Left lung (tissue), 4 donors: ENCODE measurements at regions not wholly inside any gene's neighbourhood (a gene's known extent, or its start where the extent isn't known, plus 50 kb on each side); places are given as distances from the start of the nearest gene placed in this dataset.

Source experiments
- ATAC-seq: fragments of 200-7000 bp; cut with Tn5 transposase; one replicate; pipeline ENCODE4 v1.9.1; 2020; ENCODE audit warnings: moderate library complexity
- DNase-seq, 4 donors: peaks; one replicate each; pipeline ENCODE4 v3.0.0-alpha.2; 2013 to 2020
- H3K27ac ChIP-seq, 2 donors: fragments of 200-600 bp; sonication (generic) in 1 of 2; one replicate each; pipeline versions ENCODE4 v1.5.0 to v1.8.0; 2020 to 2021
- H3K27me3 ChIP-seq, 2 donors: fragments of 200-600 bp; sonication (generic) in 1 of 2; one replicate each; pipeline versions ENCODE4 v1.5.0 to v1.8.0; 2020 to 2021
- H3K36me3 ChIP-seq, 2 donors: fragments of 200-600 bp; sonication (generic) in 1 of 2; one replicate each; pipeline versions ENCODE4 v1.5.0 to v1.8.0; 2020 to 2021
- H3K4me1 ChIP-seq, 2 donors: fragments of 200-600 bp; one replicate each; pipeline ENCODE4 v1.8.0; 2021
- H3K4me3 ChIP-seq, 2 donors: fragments of 200-600 bp; sonication (generic) in 1 of 2; one replicate each; pipeline versions ENCODE4 v1.5.0 to v1.8.0; 2020 to 2021; ENCODE audit warnings: mild to moderate bottlenecking in 1 of 2
- H3K9me3 ChIP-seq, 2 donors: fragments of 200-600 bp; sonication (generic) in 1 of 2; one replicate each; pipeline versions ENCODE4 v1.5.0 to v1.8.0; 2020 to 2021
- intact Hi-C, 2 donors: fragments of 100-400 bp; cut with DNase I; formaldehyde crosslinking; loops; one replicate each; pipeline versions ENCODE4 v1.11.2 to v1.14.2; 2022
- TF ChIP-seq, protein P1 (sequence below), 2 donors: fragments of 200-600 bp; sonication (generic) in 1 of 2; IDR thresholded peaks; one replicate each; pipeline versions ENCODE4 v1.5.0 to v1.8.0; 2021; ENCODE audit warnings: antibody characterized with exemption in 2 of 2
- donor health status: DM: no; HTN: yes; CAD: no.
- donor health status: DM: no; HTN: no; CAD: no.

GRCh38 chr5:4939042-4939781 lies 200.9 kb upstream of the ADAMTS16 start:
- intact Hi-C loops, result no loop called here
- no peak overlapping the region for H3K4me3 ChIP-seq
- peaks cover 0 to 11% of the 10 kb centered on the region in 2 donors for H3K27me3 ChIP-seq
- no peaks in the 10 kb centered on the region for H3K9me3 ChIP-seq
- H3K4me1 ChIP-seq, result no peaks in the 10 kb centered on the region
- DNase-seq (no peak), ATAC-seq (no peak)
- H3K27ac ChIP-seq, result no peak overlapping the region
- no peaks in the 10 kb centered on the region for H3K36me3 ChIP-seq
- TF ChIP-seq, protein P1, sequence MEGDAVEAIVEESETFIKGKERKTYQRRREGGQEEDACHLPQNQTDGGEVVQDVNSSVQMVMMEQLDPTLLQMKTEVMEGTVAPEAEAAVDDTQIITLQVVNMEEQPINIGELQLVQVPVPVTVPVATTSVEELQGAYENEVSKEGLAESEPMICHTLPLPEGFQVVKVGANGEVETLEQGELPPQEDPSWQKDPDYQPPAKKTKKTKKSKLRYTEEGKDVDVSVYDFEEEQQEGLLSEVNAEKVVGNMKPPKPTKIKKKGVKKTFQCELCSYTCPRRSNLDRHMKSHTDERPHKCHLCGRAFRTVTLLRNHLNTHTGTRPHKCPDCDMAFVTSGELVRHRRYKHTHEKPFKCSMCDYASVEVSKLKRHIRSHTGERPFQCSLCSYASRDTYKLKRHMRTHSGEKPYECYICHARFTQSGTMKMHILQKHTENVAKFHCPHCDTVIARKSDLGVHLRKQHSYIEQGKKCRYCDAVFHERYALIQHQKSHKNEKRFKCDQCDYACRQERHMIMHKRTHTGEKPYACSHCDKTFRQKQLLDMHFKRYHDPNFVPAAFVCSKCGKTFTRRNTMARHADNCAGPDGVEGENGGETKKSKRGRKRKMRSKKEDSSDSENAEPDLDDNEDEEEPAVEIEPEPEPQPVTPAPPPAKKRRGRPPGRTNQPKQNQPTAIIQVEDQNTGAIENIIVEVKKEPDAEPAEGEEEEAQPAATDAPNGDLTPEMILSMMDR (IDR thresholded peaks at IDR 0.05), result no peak

DNA sequence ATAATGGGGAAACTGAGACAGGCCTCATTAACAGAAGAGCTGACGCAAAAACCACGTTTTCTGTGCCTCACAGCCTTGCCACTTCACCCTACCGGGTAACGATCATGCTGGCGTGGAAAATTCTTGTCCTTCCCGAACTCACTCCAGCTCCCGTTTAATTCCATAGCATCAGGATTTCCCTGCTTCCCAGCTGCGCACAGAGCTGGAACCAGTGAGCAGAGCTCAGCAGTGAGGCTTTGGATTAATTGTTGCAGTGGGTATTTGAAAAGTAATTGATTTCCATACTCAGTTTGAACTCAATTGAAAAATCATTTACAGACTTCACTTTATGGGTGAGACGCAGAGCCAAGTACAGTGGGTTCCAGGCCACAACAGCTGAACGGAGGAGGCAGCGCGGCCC lies 199.0 kb upstream of the ADAMTS16 start:
- no peak for DNase-seq
- Histone ChIP-seq H3K36me3 (no peaks in the 10 kb centered on the region), H3K4me1 (no peaks in the 10 kb centered on the region), H3K9me3 (no peaks in the 10 kb centered on the region), H3K27ac (no peak overlapping the region), H3K4me3 (no peak overlapping the region), H3K27me3 (peaks cover 0 to 11% of the 10 kb centered on the region in 2 donors)
- TF ChIP-seq, protein P1 (IDR thresholded peaks at IDR 0.05), result no peak
- no peak for ATAC-seq
- intact Hi-C loops, result no loop called here

GRCh38 chr5:4941957-4942830 lies 197.9 kb upstream of the ADAMTS16 start:
- H3K4me1 ChIP-seq, result no peaks in the 10 kb centered on the region
- ATAC-seq (peak; percentile 79), DNase-seq (peak in 1 of 4 donors; percentile 80)
- peaks cover 0 to 11% of the 10 kb centered on the region in 2 donors for H3K27me3 ChIP-seq
- no peak overlapping the region for H3K4me3 ChIP-seq
- TF ChIP-seq, protein P1 (IDR thresholded peaks at IDR 0.05), result peak; percentile 76 to 85
- no peaks in the 10 kb centered on the region for H3K36me3 ChIP-seq
- H3K27ac ChIP-seq, result no peak overlapping the region
- no peaks in the 10 kb centered on the region for H3K9me3 ChIP-seq
- intact Hi-C loops, result no loop called here

DNA sequence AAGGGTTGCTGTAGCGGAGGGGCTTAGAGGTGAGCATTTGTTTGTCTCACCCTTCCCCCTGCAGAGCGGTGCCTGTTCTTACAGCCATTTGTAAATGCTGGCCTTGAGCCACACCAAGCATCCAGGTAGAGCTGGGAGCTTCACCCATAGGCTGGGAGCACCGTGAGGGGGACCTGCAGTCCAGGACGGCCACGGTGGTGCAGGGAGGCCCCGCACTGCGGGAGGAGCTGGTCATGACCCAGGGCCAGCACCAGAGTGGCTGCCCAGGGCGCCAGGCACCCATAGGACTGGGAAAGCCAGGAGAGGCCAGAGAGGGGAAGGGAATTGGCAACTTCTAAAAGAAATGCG lies 197.3 kb upstream of the ADAMTS16 start:
- Histone ChIP-seq H3K4me1 (no peaks in the 10 kb centered on the region), H3K27ac (no peak overlapping the region), H3K27me3 (peaks cover 0 to 11% of the 10 kb centered on the region in 2 donors), H3K4me3 (no peak overlapping the region), H3K36me3 (no peaks in the 10 kb centered on the region), H3K9me3 (no peaks in the 10 kb centered on the region)
- TF ChIP-seq, protein P1 (IDR thresholded peaks at IDR 0.05), result no peak
- DNase-seq, result no peak
- no peak for ATAC-seq
- intact Hi-C loops, result no loop called here

DNA sequence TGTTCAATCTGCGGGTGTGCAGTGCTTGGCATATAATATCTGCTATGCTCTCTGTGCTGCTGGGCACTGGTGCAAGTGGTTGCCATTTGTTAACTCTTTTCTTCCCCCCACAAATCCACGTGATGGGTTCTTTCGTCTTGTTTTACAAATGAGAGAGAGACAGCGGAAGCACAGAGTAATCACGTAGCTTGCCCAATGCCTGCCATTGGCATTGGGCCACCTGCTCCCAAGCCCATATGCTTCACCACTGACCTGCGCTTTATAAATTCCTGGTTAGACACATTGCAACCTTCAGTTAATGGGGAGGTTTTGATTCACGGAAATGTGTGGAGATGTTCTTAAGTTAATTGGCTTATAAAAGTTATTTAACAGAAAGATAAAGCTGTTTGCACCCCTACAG lies 194.8 kb upstream of the ADAMTS16 start:
- ATAC-seq (no peak), DNase-seq (no peak)
- no peaks in the 10 kb centered on the region for H3K36me3 ChIP-seq
- intact Hi-C loops, result no loop called here
- TF ChIP-seq, protein P1 (IDR thresholded peaks at IDR 0.05), result no peak
- H3K4me3 ChIP-seq, result no peak overlapping the region
- no peaks in the 10 kb centered on the region for H3K9me3 ChIP-seq
- peaks cover 0 to 11% of the 10 kb centered on the region in 2 donors for H3K27me3 ChIP-seq
- H3K4me1 ChIP-seq, result no peaks in the 10 kb centered on the region
- no peak overlapping the region for H3K27ac ChIP-seq
